Peyer's patch (tissue), 4 donors: ENCODE measurements at regions not wholly inside any gene's neighbourhood (a gene's known extent, or its start where the extent isn't known, plus 50 kb on each side); places are given as distances from the start of the nearest gene placed in this dataset.

Experiments used
- CTCF ChIP-seq, 6 experiments: fragments of 450-650 bp in 4 of 6; fragments of 200-600 bp in 2 of 6; sonication (generic) in 1 of 6; IDR thresholded peaks; one replicate each; pipeline ENCODE4 v1.5.1; 2017 to 2019; ENCODE audit warnings: antibody characterized with exemption in 6 of 6, mild to moderate bottlenecking in 3 of 6, moderate library complexity in 1 of 6
- POLR2A ChIP-seq, 2 donors: fragments of 450-650 bp; IDR thresholded peaks; one replicate each; pipeline ENCODE4 v1.5.1; 2017; ENCODE audit warnings: antibody characterized with exemption in 2 of 2, mild to moderate bottlenecking in 2 of 2, moderate library complexity in 2 of 2

- TF ChIP-seq CTCF (IDR thresholded peaks at IDR 0.05) (no peak), POLR2A (IDR thresholded peaks at IDR 0.05) (no peak)
Measured at GRCh38 chr13:77456271-77456670, 79.2 kb upstream of the SCEL start.
